GM10266 (cell line): ENCODE measurements at regions not wholly inside any gene's neighbourhood (a gene's known extent, or its start where the extent isn't known, plus 50 kb on each side); places are given as distances from the start of the nearest gene placed in this dataset.
"Not testable (repeated sequence)": the region's sequence is repeated elsewhere in the genome, so short reads cannot be mapped to it uniquely, and the experiment has no call there.

Experiments used
- DNase-seq: peaks from one replicate; pipeline ENCODE4 v3.0.0; 2012; ENCODE audit errors: extremely low spot score
- CTCF ChIP-seq: IDR thresholded peaks from 2 replicates; pipeline ENCODE4 v1.5.1; 2012; ENCODE audit warnings: mild to moderate bottlenecking, low read depth; ENCODE audit not compliant: control insufficient read depth, insufficient read depth; ENCODE audit errors: missing control alignments

GRCh38 chr1:20411196-20411980 is 74.6 kb downstream of the CAMK2N1 start:
- TF ChIP-seq CTCF, result no peak
- no peak for DNase-seq

DNA sequence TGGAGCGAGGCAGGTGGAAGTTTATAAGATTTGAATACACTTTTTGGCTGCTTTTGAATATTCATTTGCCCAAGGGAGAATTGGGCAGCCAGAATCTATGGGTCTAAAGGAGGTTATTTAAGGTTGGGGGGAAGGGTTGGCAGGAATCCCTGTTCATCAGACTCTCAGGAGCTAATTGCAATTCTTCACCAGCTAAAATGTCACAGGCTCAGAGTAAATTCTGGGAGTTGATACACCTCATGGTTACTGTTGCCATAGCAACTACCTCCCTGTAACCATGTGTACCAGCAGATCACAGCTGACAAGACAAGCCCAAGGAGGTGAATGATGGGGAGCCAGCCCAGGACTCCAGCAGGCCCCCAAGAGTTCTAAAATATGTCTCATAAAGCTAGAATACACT is 75.5 kb downstream of the CAMK2N1 start:
- no peak for DNase-seq
- TF ChIP-seq CTCF, result no peak

DNA sequence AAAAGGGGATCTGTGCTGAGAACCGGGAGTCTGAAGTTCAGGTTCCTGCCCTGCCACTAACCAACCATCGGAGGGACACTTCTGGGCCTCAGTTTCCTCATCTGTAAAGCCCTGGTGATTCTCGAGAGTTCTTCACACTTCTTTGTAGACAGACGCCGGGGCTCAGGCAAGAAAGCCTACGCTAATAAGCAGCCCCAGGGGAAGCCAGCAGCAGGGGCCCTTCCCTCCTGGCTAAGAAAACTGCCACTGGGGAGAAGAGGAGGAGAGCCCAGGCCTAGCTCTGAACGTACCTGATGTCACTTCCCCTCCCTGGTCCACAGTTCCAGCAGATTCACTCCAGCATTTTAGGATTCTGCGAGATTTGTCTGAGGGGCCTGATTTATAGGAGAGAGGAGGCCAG is 76.0 kb downstream of the CAMK2N1 start:
- TF ChIP-seq CTCF, result no peak
- no peak for DNase-seq

GRCh38 chr1:20409012-20409411 is 77.0 kb downstream of the CAMK2N1 start:
- no peak for TF ChIP-seq CTCF
- DNase-seq, result no peak

DNA sequence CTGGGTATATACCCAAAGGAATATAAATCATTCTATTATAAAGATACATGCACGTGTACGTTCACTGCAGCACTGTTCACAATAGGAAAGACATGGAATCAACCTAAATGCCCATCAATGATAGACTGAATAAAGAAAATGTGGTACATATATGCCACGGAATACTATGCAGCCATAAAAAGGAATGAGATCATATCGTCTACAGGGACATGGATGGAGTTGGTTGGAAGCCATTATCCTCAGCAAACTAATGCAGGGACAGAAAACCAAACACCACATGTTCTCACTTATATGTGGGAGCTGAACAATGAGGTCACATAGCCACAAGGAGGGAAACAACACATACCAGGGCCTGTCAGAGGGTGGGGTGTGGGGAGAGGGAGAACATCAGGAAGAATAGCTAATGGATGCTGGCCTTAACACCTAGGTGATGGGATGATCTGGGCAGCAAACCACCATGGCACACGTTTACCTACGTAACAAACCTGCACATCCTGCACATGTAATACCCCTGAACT is 77.8 kb downstream of the CAMK2N1 start:
- DNase-seq, result not testable (repeated sequence)

- TF ChIP-seq CTCF, result no peak
- DNase-seq, result no peak
Measured at GRCh38 chr1:20405893-20406604, 80.0 kb downstream of the CAMK2N1 start.

- DNase-seq, result no peak
- TF ChIP-seq CTCF, result no peak
Measured at GRCh38 chr1:20405051-20405754, 80.8 kb downstream of the CAMK2N1 start.
